CD8-positive, alpha-beta memory T cell (primary cell): ENCODE measurements at regions not wholly inside any gene's neighbourhood (a gene's known extent, or its start where the extent isn't known, plus 50 kb on each side); places are given as distances from the start of the nearest gene placed in this dataset.

Experiments used
- CTCF ChIA-PET: fragments of 350-600 bp; sonication (Branson Sonifier 250); formaldehyde crosslinking; loops from one replicate; lab custom pipeline; 2021; ENCODE audit warnings: antibody characterized with exemption; lab: Charles Lee
- POLR2A ChIA-PET: fragments of 350-600 bp; sonication (Branson Sonifier 250); formaldehyde crosslinking; loops from one replicate; lab custom pipeline; 2021; ENCODE audit warnings: antibody characterized with exemption; lab: Charles Lee
- DNase-seq, 5 donors: peaks; one replicate each; pipeline versions ENCODE4 v3.0.0 to v3.0.0-alpha.2; 2020 to 2022; ENCODE audit warnings: mixed read lengths in 1 of 5
- H3K27ac ChIP-seq: one replicate; pipeline ENCODE4 v1.7.0; 2013; ENCODE audit warnings: low read depth, mild to moderate bottlenecking, low read length, moderate library complexity
- H3K27me3 ChIP-seq: 2 replicates; pipeline ENCODE4 v1.7.0; 2013; ENCODE audit warnings: low read length, mild to moderate bottlenecking; ENCODE audit not compliant: insufficient read depth, poor library complexity, severe bottlenecking
- H3K36me3 ChIP-seq: 2 replicates; pipeline ENCODE4 v1.7.0; 2013; ENCODE audit warnings: mild to moderate bottlenecking, low read length, moderate library complexity; ENCODE audit not compliant: insufficient read depth
- H3K4me1 ChIP-seq: 2 replicates; pipeline ENCODE4 v1.7.0; 2013; ENCODE audit warnings: mild to moderate bottlenecking, low read length, moderate library complexity; ENCODE audit not compliant: insufficient read depth
- H3K4me3 ChIP-seq: 2 replicates; pipeline ENCODE4 v1.7.0; 2013; ENCODE audit warnings: mild to moderate bottlenecking, low read length
- H3K9me3 ChIP-seq: 2 replicates; pipeline ENCODE4 v1.7.0; 2013; ENCODE audit warnings: mild to moderate bottlenecking, low read length
- H3K27ac Mint-ChIP-seq, 8 donors: one replicate each; pipeline ENCODE4 v1.8.0; 2020 to 2021; ENCODE audit warnings: mixed read lengths in 8 of 8, mild to moderate bottlenecking in 6 of 8, inconsistent platforms in 3 of 8, moderate library complexity in 3 of 8
- H3K27me3 Mint-ChIP-seq, 2 donors: one replicate each; pipeline ENCODE4 v1.8.0; 2020 to 2021; ENCODE audit warnings: mixed read lengths in 2 of 2, mild to moderate bottlenecking in 1 of 2, moderate library complexity in 1 of 2
- H3K36me3 Mint-ChIP-seq, 3 donors: one replicate each; pipeline ENCODE4 v1.8.0; 2020 to 2021; ENCODE audit warnings: mixed read lengths in 3 of 3, inconsistent platforms in 1 of 3, mild to moderate bottlenecking in 1 of 3
- H3K4me1 Mint-ChIP-seq, 3 donors: one replicate each; pipeline ENCODE4 v1.8.0; 2020 to 2021; ENCODE audit warnings: mixed read lengths in 3 of 3, inconsistent platforms in 1 of 3, mild to moderate bottlenecking in 1 of 3
- H3K4me3 Mint-ChIP-seq, 7 donors: one replicate each; pipeline ENCODE4 v1.8.0; 2020 to 2021; ENCODE audit warnings: mixed read lengths in 7 of 7, mild to moderate bottlenecking in 6 of 7, moderate library complexity in 4 of 7, inconsistent platforms in 2 of 7
- H3K9me3 Mint-ChIP-seq, 5 donors: one replicate each; pipeline ENCODE4 v1.8.0; 2020 to 2022; ENCODE audit warnings: mixed read lengths in 5 of 5, mild to moderate bottlenecking in 3 of 5, moderate library complexity in 2 of 5, inconsistent platforms in 1 of 5

DNA sequence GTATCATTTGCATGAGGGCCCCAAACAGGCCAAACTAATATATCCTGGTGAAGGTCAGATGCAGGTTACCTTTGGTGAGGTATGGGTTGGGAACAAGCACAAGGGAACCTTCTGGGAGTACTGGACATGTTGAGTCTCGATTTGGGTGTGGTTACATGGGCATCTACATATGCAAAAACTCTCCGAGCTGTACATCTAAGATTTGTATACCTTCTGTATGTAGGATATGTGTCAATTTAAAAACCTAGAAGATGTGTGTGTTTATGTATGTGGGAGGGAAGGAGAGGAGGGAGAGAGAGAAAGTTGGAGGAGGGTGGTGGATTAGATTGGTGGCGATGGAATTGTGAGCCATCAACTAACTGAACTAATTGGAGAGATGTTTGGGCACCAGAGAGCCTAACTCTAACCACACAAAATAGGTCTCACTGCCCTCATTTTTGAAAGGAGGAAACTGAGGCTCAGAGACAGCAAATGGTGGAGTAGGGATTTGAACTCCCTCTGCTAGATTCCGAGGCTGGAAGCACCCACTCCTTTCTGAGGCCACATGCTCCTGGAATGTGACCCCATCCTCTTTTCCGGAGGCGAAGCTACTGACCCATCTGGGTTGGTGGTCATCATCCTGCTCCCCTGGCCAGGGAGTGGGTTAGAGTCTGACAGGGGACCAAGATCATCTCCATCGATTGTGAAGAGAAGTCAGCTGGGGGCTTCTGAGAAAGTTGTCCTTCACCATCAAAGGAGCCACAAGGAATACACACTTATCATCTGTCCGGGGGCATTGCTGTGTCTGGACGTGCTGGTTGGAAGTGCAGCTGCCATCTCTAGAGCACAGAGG lies 107.3 kb upstream of the MYCN start:
- Histone ChIP-seq H3K4me1 (no peaks in the 10 kb centered on the region), H3K27me3 (no peaks in the 10 kb centered on the region), H3K36me3 (no peaks in the 10 kb centered on the region), H3K9me3 (no peaks in the 10 kb centered on the region), H3K27ac (no peak overlapping the region), H3K4me3 (no peak overlapping the region)
- CTCF ChIA-PET = no interaction called here
- DNase-seq = no peak
- peaks cover 0 to 2% (median 0%) of the 10 kb centered on the region in 5 donors for H3K9me3 Mint-ChIP-seq
- no peak overlapping the region for H3K4me3 Mint-ChIP-seq
- H3K27me3 Mint-ChIP-seq = peaks cover 2 to 4% of the 10 kb centered on the region in 2 donors
- H3K27ac Mint-ChIP-seq = no peak overlapping the region
- POLR2A ChIA-PET = no interaction called here
- no peaks in the 10 kb centered on the region for H3K36me3 Mint-ChIP-seq
- H3K4me1 Mint-ChIP-seq = no peaks in the 10 kb centered on the region

GRCh38 chr2:15833731-15834130 lies 106.6 kb upstream of the MYCN start:
- peaks cover 0 to 2% (median 0%) of the 10 kb centered on the region in 5 donors for H3K9me3 Mint-ChIP-seq
- DNase-seq = no peak
- H3K4me3 Mint-ChIP-seq = no peak overlapping the region
- H3K36me3 ChIP-seq = no peaks in the 10 kb centered on the region
- no peaks in the 10 kb centered on the region for H3K4me1 Mint-ChIP-seq
- POLR2A ChIA-PET = no interaction called here
- H3K27me3 Mint-ChIP-seq = peaks cover 2 to 4% of the 10 kb centered on the region in 2 donors
- no peaks in the 10 kb centered on the region for H3K36me3 Mint-ChIP-seq
- no peaks in the 10 kb centered on the region for H3K4me1 ChIP-seq
- no peaks in the 10 kb centered on the region for H3K9me3 ChIP-seq
- CTCF ChIA-PET = no interaction called here
- H3K27ac ChIP-seq = no peak overlapping the region
- H3K27me3 ChIP-seq = no peaks in the 10 kb centered on the region
- H3K4me3 ChIP-seq = no peak overlapping the region
- H3K27ac Mint-ChIP-seq = no peak overlapping the region

DNA sequence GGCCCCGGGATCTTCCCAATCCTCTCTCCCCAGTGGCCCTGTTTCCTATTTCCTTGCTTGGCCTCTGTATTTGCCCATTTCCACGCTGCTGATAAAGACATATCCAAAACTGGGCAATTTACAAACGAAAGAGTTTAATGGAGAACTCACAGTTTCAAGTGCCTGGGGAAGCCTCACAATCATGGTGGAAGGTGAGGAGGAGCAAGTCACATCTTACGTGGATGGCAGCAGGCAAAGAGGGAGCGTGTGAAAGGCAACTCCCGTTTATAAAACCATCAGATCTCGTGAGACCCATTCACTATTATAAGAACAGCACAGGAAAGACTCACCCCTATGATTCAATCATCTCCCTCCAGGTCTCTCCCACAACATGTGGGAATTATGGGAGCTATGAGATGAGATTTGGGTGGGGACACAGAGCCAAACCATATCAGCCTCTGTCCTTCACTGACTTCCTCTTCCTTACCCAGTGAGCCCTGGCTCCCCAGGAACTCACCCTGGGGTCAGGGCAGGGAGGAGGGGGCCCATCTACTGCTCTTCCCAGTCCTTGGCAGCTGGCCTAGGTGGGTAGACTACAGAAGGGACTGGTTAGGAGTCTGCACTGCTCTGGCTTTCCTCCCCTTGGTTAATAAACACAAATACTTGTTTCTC lies 105.8 kb upstream of the MYCN start:
- Mint-ChIP-seq H3K4me3 (no peak overlapping the region), H3K27ac (no peak overlapping the region), H3K9me3 (peaks cover 0 to 2% (median 0%) of the 10 kb centered on the region in 5 donors), H3K4me1 (no peaks in the 10 kb centered on the region), H3K27me3 (peaks cover 2 to 4% of the 10 kb centered on the region in 2 donors), H3K36me3 (no peaks in the 10 kb centered on the region)
- Histone ChIP-seq H3K4me3 (no peak overlapping the region), H3K9me3 (no peaks in the 10 kb centered on the region), H3K36me3 (no peaks in the 10 kb centered on the region), H3K27me3 (no peaks in the 10 kb centered on the region), H3K4me1 (no peaks in the 10 kb centered on the region), H3K27ac (no peak overlapping the region)
- DNase-seq = no peak
- CTCF ChIA-PET = no interaction called here
- POLR2A ChIA-PET = no interaction called here

GRCh38 chr2:15835991-15836688 lies 104.2 kb upstream of the MYCN start:
- CTCF ChIA-PET = no interaction called here
- H3K4me1 Mint-ChIP-seq = no peaks in the 10 kb centered on the region
- POLR2A ChIA-PET = no interaction called here

GRCh38 chr2:15836689-15837610 lies 103.4 kb upstream of the MYCN start:
- Histone ChIP-seq H3K36me3 (no peaks in the 10 kb centered on the region), H3K9me3 (no peaks in the 10 kb centered on the region), H3K27ac (no peak overlapping the region), H3K4me3 (no peak overlapping the region), H3K27me3 (no peaks in the 10 kb centered on the region), H3K4me1 (no peaks in the 10 kb centered on the region)
- ChIA-PET POLR2A (no interaction called here), CTCF (no interaction called here)
- Mint-ChIP-seq H3K4me1 (no peaks in the 10 kb centered on the region), H3K27ac (no peak overlapping the region), H3K36me3 (no peaks in the 10 kb centered on the region), H3K4me3 (no peak overlapping the region), H3K9me3 (peaks cover 0 to 2% (median 0%) of the 10 kb centered on the region in 5 donors), H3K27me3 (peaks cover 2 to 5% of the 10 kb centered on the region in 2 donors)
- DNase-seq = no peak

More at GRCh38 chr2:15835991-15836688, 104.2 kb upstream of the MYCN start:
- Mint-ChIP-seq H3K27me3 (peaks cover 2 to 4% of the 10 kb centered on the region in 2 donors), H3K9me3 (peaks cover 0 to 2% (median 0%) of the 10 kb centered on the region in 5 donors), H3K27ac (no peak overlapping the region), H3K36me3 (no peaks in the 10 kb centered on the region), H3K4me3 (no peak overlapping the region)
- no peak overlapping the region for H3K4me3 ChIP-seq
- no peaks in the 10 kb centered on the region for H3K36me3 ChIP-seq
- no peaks in the 10 kb centered on the region for H3K9me3 ChIP-seq
- no peaks in the 10 kb centered on the region for H3K27me3 ChIP-seq
- H3K27ac ChIP-seq = no peak overlapping the region
- no peak for DNase-seq
- H3K4me1 ChIP-seq = no peaks in the 10 kb centered on the region

- H3K4me3 ChIP-seq = no peak overlapping the region
- Mint-ChIP-seq H3K36me3 (no peaks in the 10 kb centered on the region), H3K27me3 (peaks cover 0 to 4% of the 10 kb centered on the region in 2 donors), H3K4me3 (no peak overlapping the region), H3K4me1 (no peaks in the 10 kb centered on the region), H3K9me3 (peaks cover 0 to 2% (median 0%) of the 10 kb centered on the region in 5 donors), H3K27ac (no peak overlapping the region)
- H3K4me1 ChIP-seq = no peaks in the 10 kb centered on the region
- H3K27ac ChIP-seq = no peak overlapping the region
- H3K36me3 ChIP-seq = no peaks in the 10 kb centered on the region
- POLR2A ChIA-PET = no interaction called here
- CTCF ChIA-PET = no interaction called here
- H3K27me3 ChIP-seq = no peaks in the 10 kb centered on the region
- no peak for DNase-seq
- H3K9me3 ChIP-seq = no peaks in the 10 kb centered on the region
These were observed 101.8 kb upstream of the MYCN start for GRCh38 chr2:15838481-15839090.

DNA sequence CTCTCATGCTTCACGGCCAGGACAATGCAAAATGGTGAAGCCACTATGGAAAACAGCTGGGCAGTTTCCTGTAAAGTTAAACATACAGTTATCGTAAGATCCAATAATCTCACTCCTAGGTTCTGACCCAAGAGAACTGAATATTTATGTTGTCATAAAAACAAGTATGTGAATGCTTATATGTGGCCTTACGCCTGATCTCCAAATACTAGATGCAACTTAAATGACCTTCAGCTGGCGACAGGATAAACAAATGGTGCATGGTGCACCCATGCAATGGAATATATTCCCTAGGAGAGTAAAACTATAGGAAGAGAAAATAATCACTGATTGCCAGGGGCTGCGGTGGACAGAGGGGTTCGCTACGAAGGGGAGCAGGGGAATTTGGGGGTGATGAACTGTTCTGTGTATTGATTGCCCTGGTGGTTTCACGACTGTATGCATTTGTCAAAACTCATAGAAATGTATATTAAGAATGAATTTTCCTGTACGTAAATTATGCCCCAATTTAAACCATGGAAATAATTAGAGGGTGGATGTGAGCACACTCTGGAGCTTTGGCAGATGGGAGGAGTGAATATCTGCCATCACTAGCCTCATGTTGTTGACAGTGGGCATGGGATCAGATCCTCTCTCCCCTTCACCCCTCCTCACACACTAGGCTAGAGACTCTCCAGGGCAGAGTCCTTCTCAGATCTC lies 100.8 kb upstream of the MYCN start:
- ChIA-PET POLR2A (no interaction called here), CTCF (no interaction called here)
- Mint-ChIP-seq H3K4me1 (no peaks in the 10 kb centered on the region), H3K9me3 (peaks cover 0 to 2% (median 0%) of the 10 kb centered on the region in 5 donors), H3K36me3 (no peaks in the 10 kb centered on the region), H3K27me3 (peaks cover 0 to 4% of the 10 kb centered on the region in 2 donors), H3K4me3 (no peak overlapping the region), H3K27ac (no peak overlapping the region)
- DNase-seq = no peak
- Histone ChIP-seq H3K27me3 (no peaks in the 10 kb centered on the region), H3K9me3 (no peaks in the 10 kb centered on the region), H3K4me1 (no peaks in the 10 kb centered on the region), H3K27ac (no peak overlapping the region), H3K4me3 (no peak overlapping the region), H3K36me3 (no peaks in the 10 kb centered on the region)
